Hypothalamus (tissue), 51 donors: ENCODE measurements at regions not wholly inside any gene's neighbourhood (a gene's known extent, or its start where the extent isn't known, plus 50 kb on each side); places are given as distances from the start of the nearest gene placed in this dataset.

ENCODE experiments used
- DNase-seq, 51 donors: peaks; one replicate each; lab custom pipeline; 2025; lab: John Stamatoyannopoulos, UW

DNA sequence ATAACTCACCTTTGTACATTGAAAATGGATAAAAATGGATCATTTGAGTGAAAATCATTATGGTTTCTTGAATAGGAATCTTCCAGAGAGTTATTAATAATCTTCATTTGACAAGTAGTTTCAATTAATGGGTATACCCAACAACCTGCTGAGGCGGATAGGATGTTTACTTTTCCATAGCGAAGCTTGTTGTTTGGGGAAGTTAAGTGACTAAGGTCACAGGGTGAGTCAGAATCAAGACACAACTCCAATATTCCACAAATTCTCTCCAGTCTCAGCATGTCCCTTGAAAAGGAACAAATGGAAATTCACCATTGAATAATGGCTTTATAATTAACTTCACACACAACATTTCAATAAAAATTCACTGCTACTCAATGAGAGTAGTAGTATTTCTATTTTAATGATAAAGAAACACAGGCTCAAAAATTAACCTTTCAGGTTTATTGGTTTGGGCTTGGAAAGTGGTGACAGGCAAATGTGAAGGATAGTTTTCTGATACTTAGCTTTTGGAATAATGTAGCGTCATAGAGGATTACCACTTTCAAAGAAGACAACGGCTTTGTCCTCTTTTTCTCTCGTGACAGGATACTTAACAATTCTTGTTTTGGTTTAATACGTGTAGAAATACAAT lies 211.3 kb downstream of the GPD2 start:
- DNase-seq = no peak

DNA sequence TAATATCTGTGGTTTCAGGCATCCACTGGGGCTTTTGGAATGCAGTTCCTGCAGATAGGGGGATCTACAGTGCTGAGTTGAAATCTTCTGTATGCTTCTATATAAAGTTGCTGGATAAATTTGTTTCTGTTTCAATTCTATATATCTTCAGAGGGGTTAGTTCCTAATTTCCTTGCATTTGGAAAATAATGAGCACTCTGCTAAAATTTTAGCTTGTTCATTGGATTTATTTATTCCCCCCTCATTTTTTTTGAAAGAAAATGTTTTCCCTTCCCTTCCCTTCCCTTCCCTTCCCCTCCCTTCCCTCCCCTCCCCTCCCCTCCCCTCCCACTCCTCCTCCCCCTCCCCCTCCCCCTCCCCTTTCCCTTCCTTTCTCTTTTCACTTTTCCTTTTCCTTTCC lies 212.3 kb downstream of the GPD2 start:
- DNase-seq = no peak

DNA sequence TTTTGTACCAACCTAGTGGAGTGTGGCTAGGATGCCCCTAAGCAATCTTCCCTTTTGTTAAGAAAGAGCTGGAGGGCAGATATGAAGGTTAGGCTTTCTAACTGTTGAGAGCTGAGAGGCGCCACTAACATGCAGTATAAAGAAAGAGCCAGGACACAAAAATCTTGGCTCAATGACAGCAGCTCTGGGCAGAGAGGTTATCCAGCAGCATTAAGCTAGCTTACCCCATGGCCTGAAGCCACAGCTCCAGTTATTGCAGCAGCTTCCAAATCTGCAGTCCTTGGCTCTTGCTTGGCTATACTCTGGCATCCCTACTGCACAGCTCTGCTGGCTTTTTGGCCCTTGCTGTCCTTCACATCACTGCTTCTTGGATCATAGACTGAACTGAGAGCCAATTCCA lies 213.4 kb downstream of the GPD2 start:
- peak in 1 of 51 donors; percentile 1 for DNase-seq

DNA sequence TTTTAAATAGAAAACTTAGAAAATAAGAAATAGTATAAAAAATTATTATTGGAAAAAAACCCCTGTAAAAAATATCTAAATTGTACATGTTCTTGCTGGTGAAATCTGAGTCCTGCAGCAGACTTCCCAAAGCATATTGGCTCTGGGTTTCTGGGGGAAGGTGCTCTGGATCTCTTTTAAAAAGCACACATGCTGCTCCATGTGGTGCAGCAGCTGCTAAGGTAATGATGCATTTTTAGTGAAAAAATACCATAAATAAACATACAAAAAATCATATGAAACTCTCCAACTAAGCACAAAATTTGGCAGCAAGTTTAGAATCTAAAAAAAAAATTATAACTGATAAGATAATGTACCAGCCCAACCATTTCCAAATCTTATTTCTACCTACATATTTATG lies 216.5 kb downstream of the GPD2 start:
- DNase-seq = no peak

DNA sequence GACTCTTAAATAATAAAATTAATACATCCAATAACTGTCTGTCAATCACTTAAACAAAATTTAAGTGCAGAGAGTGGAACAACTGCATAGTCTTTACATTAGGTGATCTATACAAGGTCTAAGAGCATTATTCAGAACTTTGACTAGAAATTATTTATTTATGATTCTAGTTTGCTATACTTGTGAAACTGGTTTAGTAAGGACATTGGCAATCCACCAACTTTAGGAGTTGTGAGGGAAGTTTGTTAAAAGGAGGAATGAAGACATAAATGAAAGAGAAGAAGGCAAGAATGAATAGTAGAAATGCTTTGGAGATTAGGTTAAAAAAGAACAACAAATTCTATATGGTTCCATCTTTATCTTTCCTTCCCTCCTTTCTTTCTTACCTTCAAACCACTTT lies 217.5 kb downstream of the GPD2 start:
- DNase-seq = no peak

DNA sequence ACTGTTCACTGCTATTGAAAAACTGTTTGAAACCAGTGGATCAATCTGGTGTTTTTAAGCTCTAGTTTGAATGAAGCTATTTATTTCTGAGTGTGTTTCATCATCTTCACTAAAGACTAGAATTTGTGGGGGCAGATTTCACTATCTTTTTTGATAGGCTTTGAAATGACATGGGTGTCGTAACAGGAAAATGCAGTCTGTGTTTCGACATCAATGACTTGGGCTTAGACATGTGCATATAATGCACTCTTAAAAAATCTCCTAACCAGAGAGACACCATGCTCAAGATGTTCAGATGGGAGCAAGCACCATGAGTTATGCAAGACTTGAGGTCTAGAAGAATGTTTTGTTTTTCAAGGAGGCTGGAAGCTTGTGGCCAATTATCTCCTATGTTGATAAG lies 221.6 kb downstream of the GPD2 start:
- DNase-seq = no peak

DNA sequence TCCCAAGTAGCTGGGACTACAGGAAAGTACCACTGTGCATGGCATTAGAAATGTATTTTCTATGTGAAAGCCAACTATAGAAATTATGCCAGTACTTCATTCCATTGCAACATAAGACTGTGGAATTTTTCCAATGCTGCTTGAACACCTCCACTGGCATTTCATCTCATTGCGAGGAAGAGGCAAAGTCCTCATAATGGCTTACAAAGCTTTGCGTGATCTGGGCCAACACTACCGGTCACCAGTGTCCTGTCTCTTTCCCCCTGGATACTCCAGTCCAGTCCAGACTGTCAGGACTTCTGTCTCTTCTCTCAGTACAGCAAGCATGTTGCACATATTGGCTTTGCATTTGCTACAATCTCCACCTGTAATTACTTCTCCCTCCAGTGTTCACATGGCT lies 223.5 kb downstream of the GPD2 start:
- no peak for DNase-seq

DNA sequence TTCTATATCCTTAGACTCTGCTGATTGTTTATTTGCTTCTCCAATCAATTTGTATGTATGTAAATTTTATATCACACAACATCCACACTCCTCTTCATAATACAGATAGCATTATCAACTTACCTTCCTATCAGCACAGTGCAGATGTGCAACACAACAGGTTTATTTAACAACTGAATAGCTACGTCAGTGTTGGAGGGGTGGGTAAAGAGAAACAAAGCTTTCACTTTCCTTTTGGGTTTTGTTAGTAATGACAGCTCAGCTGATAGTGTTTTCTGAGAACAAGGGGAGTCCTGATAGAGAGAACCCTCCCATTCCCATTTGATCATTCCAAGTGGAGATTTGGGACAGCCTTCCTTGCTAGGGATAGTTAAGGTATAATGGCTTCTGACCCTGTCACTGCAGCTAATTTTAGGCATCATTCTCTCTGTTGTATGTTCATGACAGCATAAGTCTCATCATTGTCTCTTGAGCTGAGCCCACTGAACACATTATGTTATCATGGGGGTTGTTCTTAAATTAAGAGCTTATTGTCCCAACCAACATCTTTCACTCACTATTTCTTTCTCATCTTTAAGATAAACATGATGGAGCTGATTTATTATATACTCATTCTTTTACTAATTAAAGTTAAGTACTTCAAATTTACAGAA lies 227.7 kb downstream of the GPD2 start:
- no peak for DNase-seq

DNA sequence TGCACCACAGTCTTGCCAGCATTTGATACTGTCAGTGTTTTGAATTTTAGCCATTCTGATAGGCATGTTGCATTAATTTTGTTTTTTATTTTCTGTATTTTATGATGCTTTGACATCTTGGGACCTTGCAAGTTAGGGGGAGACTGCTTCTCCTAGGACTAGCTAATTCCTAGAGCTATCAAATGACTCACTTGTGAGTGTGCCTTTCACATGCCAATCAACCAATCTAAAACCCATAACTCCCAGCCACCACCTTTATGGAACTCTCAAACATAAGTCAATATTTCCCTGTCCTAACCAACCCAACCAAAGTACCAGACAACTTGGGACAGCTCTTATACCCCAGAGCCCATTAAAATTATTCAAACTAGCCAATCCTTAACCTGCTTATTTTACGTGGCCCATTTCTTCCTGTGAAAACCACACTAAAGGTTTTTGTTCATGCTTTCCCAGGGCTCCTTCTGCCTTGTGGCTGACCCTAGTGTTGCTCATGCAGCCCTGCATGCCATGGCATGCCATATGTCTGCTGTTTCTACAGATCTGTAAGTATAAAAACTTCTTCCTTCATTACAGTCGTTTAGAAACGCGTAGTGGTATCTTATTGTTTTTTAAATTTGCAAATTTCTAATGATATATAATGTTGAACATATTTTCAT lies 230.1 kb downstream of the GPD2 start:
- no peak for DNase-seq

DNA sequence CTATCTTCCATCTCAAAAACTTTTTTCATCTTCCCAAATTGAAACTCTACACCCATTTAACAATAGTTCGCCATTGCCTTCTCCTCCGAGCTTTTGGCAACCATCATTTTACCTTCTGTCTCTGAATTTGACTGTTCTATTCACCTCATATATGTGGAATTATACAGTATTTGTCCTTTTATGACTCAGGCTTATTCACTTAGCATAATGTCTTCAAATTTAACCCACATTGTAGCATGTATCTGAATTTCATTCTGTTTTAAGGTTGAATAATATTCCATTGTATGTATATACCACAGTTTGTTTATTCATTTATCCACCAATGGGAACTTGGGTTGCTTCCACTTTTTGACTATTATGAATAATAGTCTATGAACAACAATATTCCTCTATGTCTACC lies 233.9 kb downstream of the GPD2 start:
- no peak for DNase-seq

DNA sequence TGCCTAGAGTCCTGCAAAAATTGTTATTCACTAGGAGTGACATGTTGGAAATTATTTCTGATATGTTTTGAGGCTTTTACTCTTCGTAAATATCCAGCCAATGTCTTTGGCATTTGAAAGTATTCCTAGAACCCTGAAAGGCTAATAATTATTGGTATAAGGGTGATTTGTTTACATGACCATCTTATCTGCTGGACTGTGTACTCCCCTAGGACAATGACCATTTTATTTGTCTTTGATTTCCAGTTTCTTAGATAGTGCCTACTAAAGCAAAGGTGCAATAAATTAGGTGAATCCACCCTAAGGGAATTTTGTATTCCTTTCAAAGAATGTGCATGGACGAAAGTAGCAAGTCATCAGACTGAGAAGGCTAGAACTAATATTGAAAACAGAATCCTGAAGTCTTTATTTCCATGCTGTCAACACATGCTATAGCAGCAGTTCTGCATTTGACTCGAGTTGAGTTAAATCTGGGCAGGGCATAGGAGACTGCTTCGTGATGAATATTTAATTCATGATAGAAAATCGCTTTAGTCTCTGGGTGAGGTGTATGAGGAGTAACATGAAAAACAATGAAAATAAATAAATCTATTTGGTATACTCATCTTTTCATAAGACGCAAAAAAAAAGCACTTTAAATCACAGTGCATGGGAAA lies 235.7 kb downstream of the GPD2 start:
- no peak for DNase-seq

DNA sequence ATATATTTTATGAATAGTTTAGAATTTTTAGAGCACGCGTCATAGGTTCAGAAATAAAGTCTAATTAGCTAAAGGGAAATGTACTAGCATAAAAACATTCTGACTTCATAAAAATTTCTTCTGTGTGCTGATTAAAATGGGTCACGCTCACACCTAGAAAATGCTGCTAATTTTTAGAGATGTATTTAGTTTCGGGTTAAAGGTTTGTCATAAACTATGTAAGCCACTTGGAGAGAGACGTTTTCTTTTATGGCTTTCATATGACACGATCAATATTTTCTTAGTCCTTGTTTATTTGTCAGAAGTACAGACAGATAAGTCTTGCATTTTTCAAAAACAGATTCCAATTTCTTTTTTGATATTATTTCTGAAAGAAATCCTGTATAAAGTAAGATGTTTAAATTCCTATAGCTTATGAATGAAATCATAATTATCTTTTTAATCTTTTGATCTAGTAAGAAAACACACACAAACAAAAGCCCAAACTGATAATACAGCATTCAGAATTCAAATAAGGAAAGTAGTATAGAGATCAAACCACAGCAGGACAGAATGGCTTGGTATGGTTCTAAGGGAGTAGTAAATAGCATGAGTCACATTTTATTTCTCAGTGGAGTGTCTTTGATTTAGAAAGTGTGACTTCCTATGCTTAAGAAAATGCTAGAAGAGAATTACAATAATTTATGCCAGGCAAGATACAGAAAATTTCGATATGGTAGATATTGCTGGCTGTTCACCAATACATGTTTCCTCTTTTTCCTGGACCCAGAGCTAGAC lies 236.6 kb downstream of the GPD2 start:
- DNase-seq = no peak

DNA sequence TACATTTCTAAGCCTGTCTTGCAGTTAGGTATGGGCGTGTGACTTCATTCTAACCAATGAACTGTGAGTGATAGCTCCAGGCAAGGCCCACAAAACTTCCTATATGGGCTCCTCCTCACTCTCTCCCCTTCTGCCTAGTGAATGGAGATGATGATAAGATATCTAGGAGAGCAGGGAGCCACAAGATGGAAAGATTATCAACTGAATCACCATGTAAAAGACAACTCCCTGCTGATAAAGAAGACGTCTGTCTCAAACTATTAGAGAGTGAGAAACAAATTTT lies 237.1 kb downstream of the GPD2 start:
- no peak for DNase-seq

DNA sequence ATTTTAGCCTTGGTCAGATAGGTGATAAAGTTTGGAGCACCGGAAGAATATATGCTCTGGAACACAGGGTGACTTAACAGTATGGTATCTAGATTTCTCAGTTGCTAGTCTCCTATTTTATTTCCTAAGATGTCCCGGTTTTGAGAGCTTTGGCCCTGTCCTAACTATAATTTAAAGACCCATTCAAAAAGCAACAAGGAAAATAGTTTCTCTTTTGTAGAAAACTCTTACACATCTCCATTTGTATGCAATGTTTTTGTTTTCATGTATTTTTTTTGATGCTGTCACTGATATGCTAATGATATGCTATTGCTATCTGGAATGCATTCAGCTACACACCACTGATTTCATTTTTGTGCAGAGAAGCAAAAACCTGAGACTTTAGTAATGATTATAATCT lies 237.8 kb downstream of the GPD2 start:
- no peak for DNase-seq

DNA sequence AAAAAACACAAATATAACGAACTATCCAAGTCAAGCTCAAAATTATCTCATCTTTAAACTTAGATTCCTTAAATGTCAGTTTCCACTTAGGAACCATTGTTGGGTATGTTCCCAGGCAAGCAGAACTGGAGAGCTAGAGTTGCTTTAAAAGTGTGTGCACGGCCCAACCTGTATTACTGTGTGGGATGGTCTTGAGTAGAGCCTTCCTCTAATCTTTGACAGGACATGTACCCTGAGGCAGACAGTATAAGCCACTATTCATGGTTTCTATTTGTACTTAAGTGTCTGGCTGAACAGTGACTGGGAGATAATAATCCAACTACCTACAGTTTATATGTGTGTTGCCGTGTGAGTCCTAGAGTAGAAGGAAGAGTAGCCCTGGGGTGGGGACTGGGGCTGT lies 239.7 kb downstream of the GPD2 start:
- DNase-seq = no peak

DNA sequence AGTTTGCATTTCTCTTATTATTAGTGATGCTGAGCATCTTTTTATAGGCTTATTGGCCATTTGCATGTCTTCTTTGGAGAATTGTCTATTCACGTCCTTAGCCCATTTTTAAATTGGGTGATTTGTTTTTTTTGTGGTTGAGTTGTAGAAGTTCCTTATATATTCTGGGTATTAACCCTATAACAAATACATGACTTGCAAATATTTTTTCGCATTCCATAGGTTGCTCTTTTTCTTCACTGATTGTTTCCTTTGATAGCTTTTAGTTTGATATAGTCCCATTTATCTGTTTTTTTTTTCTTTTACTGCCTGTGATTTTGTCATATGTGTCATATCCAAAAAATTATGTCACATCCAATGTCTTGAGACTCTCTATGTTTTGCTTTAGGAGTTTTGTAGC lies 243.6 kb downstream of the GPD2 start:
- DNase-seq = no peak

DNA sequence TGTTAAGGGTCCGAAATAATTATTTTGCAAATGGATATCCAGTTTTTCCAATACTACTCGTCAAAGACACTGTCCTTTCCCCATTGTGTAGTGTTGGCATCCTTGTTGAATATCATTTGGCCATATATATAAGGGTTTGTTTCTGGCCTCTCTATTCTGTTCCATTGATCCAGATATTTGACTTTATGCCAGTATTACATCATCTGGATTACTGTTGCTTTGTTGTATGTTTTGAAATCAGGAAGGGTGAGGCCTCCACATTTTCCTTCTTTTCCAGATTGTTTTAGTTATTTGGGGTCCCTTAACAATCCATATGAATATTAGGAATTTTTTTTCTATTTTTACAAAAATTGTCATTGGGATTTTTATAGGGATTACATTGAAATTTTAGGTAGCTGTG lies 244.1 kb downstream of the GPD2 start:
- DNase-seq = no peak

DNA sequence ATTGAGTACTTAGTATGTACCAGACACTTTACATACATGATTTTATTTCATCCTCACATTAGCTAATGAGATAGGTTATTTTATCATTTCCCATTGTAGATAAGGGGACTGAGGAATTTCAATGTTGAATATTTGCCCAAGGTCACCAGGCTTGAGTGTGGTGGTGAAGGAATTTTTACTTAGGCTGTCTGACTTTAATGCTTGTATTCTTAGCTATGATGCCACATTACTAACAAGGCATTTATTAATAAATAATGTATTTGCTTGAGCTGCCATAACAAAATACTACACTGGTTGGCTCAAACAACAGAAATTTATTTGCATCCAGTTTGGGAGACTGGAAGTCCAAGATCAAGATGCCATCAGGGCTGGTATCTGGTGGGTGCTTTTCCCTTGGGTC lies 250.9 kb downstream of the GPD2 start:
- DNase-seq = no peak

DNA sequence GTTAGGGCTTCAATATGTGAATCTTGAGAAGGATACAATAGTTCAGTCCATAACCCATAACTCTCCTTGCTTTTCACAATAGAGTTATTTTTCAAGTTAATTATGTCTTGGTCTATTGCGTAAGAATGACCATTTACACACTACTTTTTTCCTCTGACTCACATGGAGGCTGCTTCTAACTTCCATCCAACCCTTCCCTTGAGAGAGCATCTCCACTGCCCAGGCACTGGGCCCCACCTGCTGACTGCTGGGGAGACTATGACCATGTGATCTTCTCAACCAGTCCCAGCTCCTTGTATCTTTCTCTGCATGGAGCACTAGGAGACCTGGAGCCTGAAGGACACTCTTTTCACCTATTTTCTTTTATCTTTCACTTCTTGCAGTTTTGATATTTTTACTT lies 251.5 kb downstream of the GPD2 start:
- no peak for DNase-seq

DNA sequence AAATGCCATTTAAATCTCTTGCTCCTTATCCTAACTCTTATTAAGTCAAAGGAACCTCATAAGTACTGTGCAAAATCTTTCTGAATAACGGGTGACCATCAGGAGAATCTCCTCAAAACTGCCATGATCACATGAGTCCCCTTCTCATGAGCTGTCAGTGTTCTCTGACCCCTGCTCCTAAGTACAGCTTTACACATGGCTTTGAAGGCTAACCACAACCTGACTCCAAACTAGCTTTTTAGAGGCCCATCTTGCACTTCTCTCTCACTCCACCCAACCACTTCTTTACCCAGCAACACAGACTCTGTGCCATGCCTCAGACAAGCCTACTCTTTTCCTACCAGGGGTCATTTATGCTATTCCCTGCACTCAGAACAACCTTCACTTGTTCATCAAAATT lies 253.8 kb downstream of the GPD2 start:
- no peak for DNase-seq

DNA sequence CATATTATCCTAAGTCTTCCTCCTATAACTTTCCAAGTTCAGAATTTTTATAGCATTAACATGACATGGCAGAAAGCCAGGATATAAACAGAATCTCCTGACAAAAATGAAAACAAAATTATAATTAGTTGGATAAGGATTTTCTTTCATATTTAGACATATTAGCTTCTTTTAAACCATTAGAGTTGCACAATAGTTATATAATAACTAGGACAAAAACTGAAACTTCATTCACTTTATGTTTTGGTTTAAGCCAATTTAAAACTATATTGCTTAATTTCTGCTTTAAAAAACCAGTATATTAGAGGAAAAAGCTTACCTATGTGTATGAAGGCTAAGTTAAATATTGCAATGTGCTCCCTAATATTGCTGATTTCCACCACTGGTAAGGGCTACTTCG lies 254.8 kb downstream of the GPD2 start:
- no peak for DNase-seq
